Gastrocnemius medialis (tissue), 4 donors: ENCODE measurements at regions not wholly inside any gene's neighbourhood (a gene's known extent, or its start where the extent isn't known, plus 50 kb on each side); places are given as distances from the start of the nearest gene placed in this dataset.

Experiments used
- ATAC-seq, 2 donors: fragments of 150-250 bp; one replicate each; pipeline ENCODE4 v1.9.1; 2016
- DNase-seq, 2 donors: peaks; one replicate each; pipeline ENCODE4 v3.0.0-alpha.2; 2019
- H3K27ac ChIP-seq, 4 donors: fragments of 200-600 bp; sonication (generic); 1 replicate in 1 of 4; 2 replicates in 3 of 4; pipeline ENCODE4 v1.5.1; 2016 to 2018; ENCODE audit warnings: mild to moderate bottlenecking in 2 of 4, moderate library complexity in 1 of 4
- H3K27me3 ChIP-seq, 3 donors: fragments of 200-600 bp; sonication (generic) in 2 of 3; 1 replicate in 1 of 3; 2 replicates in 2 of 3; pipeline versions ENCODE4 v1.5.1 to v1.6.0; 2016 to 2019; ENCODE audit warnings: mild to moderate bottlenecking in 1 of 3, moderate library complexity in 1 of 3
- H3K36me3 ChIP-seq, 2 donors: fragments of 200-600 bp; sonication (generic) in 1 of 2; one replicate each; pipeline ENCODE4 v1.5.1; 2017 to 2018
- H3K4me1 ChIP-seq, 2 donors: fragments of 200-600 bp; sonication (generic) in 1 of 2; one replicate each; pipeline ENCODE4 v1.5.1; 2016 to 2017; ENCODE audit warnings: mild to moderate bottlenecking in 2 of 2
- H3K4me3 ChIP-seq, 4 donors: fragments of 200-600 bp; sonication (generic) in 3 of 4; 1 replicate in 1 of 4; 2 replicates in 3 of 4; pipeline ENCODE4 v1.5.1; 2016 to 2019; ENCODE audit warnings: mild to moderate bottlenecking in 2 of 4
- H3K9me3 ChIP-seq, 3 donors: fragments of 200-600 bp; sonication (generic) in 2 of 3; 1 replicate in 1 of 3; 2 replicates in 2 of 3; pipeline ENCODE4 v1.5.1; 2016 to 2019
- CTCF ChIP-seq, 5 experiments: fragments of 450-650 bp in 3 of 5; fragments of 200-600 bp in 2 of 5; sonication (generic) in 2 of 5; IDR thresholded peaks in 4 of 5; conservative IDR thresholded peaks in 1 of 5; 1 replicate in 4 of 5; 2 replicates in 1 of 5; pipeline ENCODE4 v1.5.1; 2016 to 2019; ENCODE audit warnings: antibody characterized with exemption in 5 of 5, mild to moderate bottlenecking in 3 of 5, moderate library complexity in 3 of 5
- POLR2A ChIP-seq, 2 donors: fragments of 450-650 bp; IDR thresholded peaks; one replicate each; pipeline ENCODE4 v1.6.1; 2017; ENCODE audit warnings: antibody characterized with exemption in 2 of 2, mild to moderate bottlenecking in 2 of 2, moderate library complexity in 2 of 2
- in situ Hi-C, 4 donors: fragments of 200-750 bp; cut with MboI; loops; one replicate each; pipeline versions ENCODE4 v1.15.0 to v1.8.0; 2017; ENCODE audit warnings: low sequenced_read_pairs in 4 of 4
- intact Hi-C: fragments of 100-400 bp; cut with DNase I; formaldehyde crosslinking; loops from one replicate; pipeline ENCODE4 v1.15.1; 2023; ENCODE audit warnings: low total_unique reads

- DNase-seq (no peak), ATAC-seq (no peak)
- Histone ChIP-seq H3K27ac (no peak overlapping the region), H3K36me3 (no peaks in the 10 kb centered on the region), H3K4me3 (no peak overlapping the region), H3K27me3 (no peaks in the 10 kb centered on the region), H3K4me1 (no peaks in the 10 kb centered on the region), H3K9me3 (no peaks in the 10 kb centered on the region)
- TF ChIP-seq POLR2A (IDR thresholded peaks at IDR 0.05) (no peak), CTCF (IDR thresholded peaks at IDR 0.05 in 4 of 5, conservative IDR thresholded peaks at IDR 0.05 in 1 of 5) (no peak)
- intact Hi-C loops (no loop called here), in situ Hi-C loops (no loop called here)
Observed at GRCh38 chr17:72579990-72580320, 459.1 kb downstream of the SOX9 start.

- Histone ChIP-seq H3K4me1 (no peaks in the 10 kb centered on the region), H3K9me3 (no peaks in the 10 kb centered on the region), H3K4me3 (no peak overlapping the region), H3K27ac (no peak overlapping the region), H3K36me3 (no peaks in the 10 kb centered on the region), H3K27me3 (no peaks in the 10 kb centered on the region)
- intact Hi-C loops (no loop called here), in situ Hi-C loops (no loop called here)
- ATAC-seq (no peak), DNase-seq (no peak)
- TF ChIP-seq CTCF (IDR thresholded peaks at IDR 0.05 in 4 of 5, conservative IDR thresholded peaks at IDR 0.05 in 1 of 5): no peak
- TF ChIP-seq POLR2A (IDR thresholded peaks at IDR 0.05): no peak
Observed at GRCh38 chr17:72580321-72581127, 459.7 kb downstream of the SOX9 start.

GRCh38 chr17:72587156-72587555 lies 466.3 kb downstream of the SOX9 start:
- no peaks in the 10 kb centered on the region for H3K9me3 ChIP-seq
- TF ChIP-seq POLR2A (IDR thresholded peaks at IDR 0.05): no peak
- TF ChIP-seq CTCF (IDR thresholded peaks at IDR 0.05 in 4 of 5, conservative IDR thresholded peaks at IDR 0.05 in 1 of 5): no peak
- no peaks in the 10 kb centered on the region for H3K4me1 ChIP-seq
- no peaks in the 10 kb centered on the region for H3K36me3 ChIP-seq
- in situ Hi-C loops: no loop called here
- no peak overlapping the region for H3K27ac ChIP-seq
- no peak overlapping the region for H3K4me3 ChIP-seq
- H3K27me3 ChIP-seq: peaks cover 9 to 10% (median 10%) of the 10 kb centered on the region in 3 donors
- ATAC-seq (no peak), DNase-seq (no peak)
- intact Hi-C loops: no loop called here

- peaks cover 14 to 18% (median 18%) of the 10 kb centered on the region in 3 donors for H3K27me3 ChIP-seq
- DNase-seq (no peak), ATAC-seq (no peak)
- intact Hi-C loops: no loop called here
- H3K9me3 ChIP-seq: no peaks in the 10 kb centered on the region
- no peaks in the 10 kb centered on the region for H3K4me1 ChIP-seq
- H3K36me3 ChIP-seq: no peaks in the 10 kb centered on the region
- in situ Hi-C loops: no loop called here
- TF ChIP-seq POLR2A (IDR thresholded peaks at IDR 0.05): no peak
- TF ChIP-seq CTCF (IDR thresholded peaks at IDR 0.05 in 4 of 5, conservative IDR thresholded peaks at IDR 0.05 in 1 of 5): no peak
- H3K27ac ChIP-seq: no peak overlapping the region
- H3K4me3 ChIP-seq: no peak overlapping the region
Observed at GRCh38 chr17:72587773-72588511, 467.1 kb downstream of the SOX9 start.
